IgD-negative memory B cell (primary cell): ENCODE measurements at regions not wholly inside any gene's neighbourhood (a gene's known extent, or its start where the extent isn't known, plus 50 kb on each side); places are given as distances from the start of the nearest gene placed in this dataset.
"Not testable (repeated sequence)": the region's sequence is repeated elsewhere in the genome, so short reads cannot be mapped to it uniquely, and the experiment has no call there.

Experiments
- H3K27ac Mint-ChIP-seq, 3 donors: one replicate each; pipeline ENCODE4 v1.8.0; 2020 to 2022; ENCODE audit warnings: mild to moderate bottlenecking in 3 of 3, mixed read lengths in 3 of 3, moderate library complexity in 1 of 3
- H3K27me3 Mint-ChIP-seq: one replicate; pipeline ENCODE4 v1.8.0; 2021; ENCODE audit warnings: mixed read lengths
- H3K36me3 Mint-ChIP-seq: one replicate; pipeline ENCODE4 v1.8.0; 2020; ENCODE audit warnings: mild to moderate bottlenecking, mixed read lengths
- H3K4me1 Mint-ChIP-seq, 3 donors: one replicate each; pipeline ENCODE4 v1.8.0; 2020 to 2022; ENCODE audit warnings: mixed read lengths in 3 of 3, mild to moderate bottlenecking in 1 of 3
- H3K4me3 Mint-ChIP-seq, 4 donors: one replicate each; pipeline ENCODE4 v1.8.0; 2020 to 2022; ENCODE audit warnings: mild to moderate bottlenecking in 4 of 4, mixed read lengths in 4 of 4, moderate library complexity in 3 of 4
- H3K9me3 Mint-ChIP-seq, 3 donors: one replicate each; pipeline ENCODE4 v1.8.0; 2020 to 2021; ENCODE audit warnings: mixed read lengths in 3 of 3, mild to moderate bottlenecking in 1 of 3

GRCh38 chr1:120941066-120941465 lies 51.5 kb downstream of the PPIAL4A start:
- peak overlapping the region in 2 of 3 donors; percentile 92 to 99 for H3K27ac Mint-ChIP-seq
- peaks cover 5 to 15% (median 14%) of the 10 kb centered on the region in 3 donors for H3K4me1 Mint-ChIP-seq
- peak overlapping the region in 3 of 4 donors; percentile 17 to 44 (median 33) for H3K4me3 Mint-ChIP-seq
- H3K36me3 Mint-ChIP-seq, H3K27me3 Mint-ChIP-seq, H3K9me3 Mint-ChIP-seq: not testable (repeated sequence)

- Mint-ChIP-seq H3K27ac (peak overlapping the region; percentile 92 to 100 (median 99)), H3K4me3 (peak overlapping the region; percentile 79 to 98 (median 92)), H3K4me1 (peaks cover 5 to 15% (median 14%) of the 10 kb centered on the region in 3 donors)
- H3K27me3 Mint-ChIP-seq, H3K36me3 Mint-ChIP-seq, H3K9me3 Mint-ChIP-seq: not testable (repeated sequence)
These were observed 52.3 kb downstream of the PPIAL4A start for GRCh38 chr1:120941836-120942217.

GRCh38 chr1:120942218-120942944 lies 52.8 kb downstream of the PPIAL4A start:
- Mint-ChIP-seq H3K27ac (peak overlapping the region; percentile 92 to 100 (median 99)), H3K4me1 (peaks cover 5 to 15% (median 14%) of the 10 kb centered on the region in 3 donors), H3K4me3 (peak overlapping the region; percentile 79 to 98 (median 92))
- not testable (repeated sequence) for H3K36me3 Mint-ChIP-seq, H3K9me3 Mint-ChIP-seq, H3K27me3 Mint-ChIP-seq

GRCh38 chr1:120942945-120943319 lies 53.4 kb downstream of the PPIAL4A start:
- H3K27me3 Mint-ChIP-seq, H3K9me3 Mint-ChIP-seq, H3K36me3 Mint-ChIP-seq: not testable (repeated sequence)
- peaks cover 5 to 15% (median 12%) of the 10 kb centered on the region in 3 donors for H3K4me1 Mint-ChIP-seq
- H3K4me3 Mint-ChIP-seq, result peak overlapping the region in 1 of 4 donors; percentile 79
- H3K27ac Mint-ChIP-seq, result peak overlapping the region; percentile 92 to 100 (median 99)

GRCh38 chr1:120944691-120945090 lies 55.1 kb downstream of the PPIAL4A start:
- H3K9me3 Mint-ChIP-seq, H3K4me3 Mint-ChIP-seq, H3K36me3 Mint-ChIP-seq, H3K4me1 Mint-ChIP-seq, H3K27me3 Mint-ChIP-seq: not testable (repeated sequence)
- peak overlapping the region in 1 of 3 donors; percentile 11 for H3K27ac Mint-ChIP-seq

GRCh38 chr1:120945122-120945521 lies 55.6 kb downstream of the PPIAL4A start:
- H3K36me3 Mint-ChIP-seq, H3K9me3 Mint-ChIP-seq, H3K27me3 Mint-ChIP-seq, H3K27ac Mint-ChIP-seq, H3K4me1 Mint-ChIP-seq, H3K4me3 Mint-ChIP-seq: not testable (repeated sequence)

- H3K27me3 Mint-ChIP-seq, H3K4me3 Mint-ChIP-seq, H3K9me3 Mint-ChIP-seq, H3K4me1 Mint-ChIP-seq, H3K27ac Mint-ChIP-seq, H3K36me3 Mint-ChIP-seq: not testable (repeated sequence)
These were observed 57.5 kb downstream of the PPIAL4A start for GRCh38 chr1:120947114-120947513.

GRCh38 chr1:120949724-120950123 lies 60.2 kb downstream of the PPIAL4A start:
- not testable (repeated sequence) for H3K27ac Mint-ChIP-seq, H3K4me1 Mint-ChIP-seq, H3K9me3 Mint-ChIP-seq, H3K27me3 Mint-ChIP-seq, H3K4me3 Mint-ChIP-seq, H3K36me3 Mint-ChIP-seq

- not testable (repeated sequence) for H3K4me3 Mint-ChIP-seq, H3K4me1 Mint-ChIP-seq, H3K9me3 Mint-ChIP-seq, H3K27ac Mint-ChIP-seq, H3K36me3 Mint-ChIP-seq, H3K27me3 Mint-ChIP-seq
These were observed 61.1 kb downstream of the PPIAL4A start for GRCh38 chr1:120950633-120951032.

GRCh38 chr1:120951100-120951499 lies 61.5 kb downstream of the PPIAL4A start:
- H3K27ac Mint-ChIP-seq, H3K4me1 Mint-ChIP-seq, H3K27me3 Mint-ChIP-seq, H3K4me3 Mint-ChIP-seq, H3K36me3 Mint-ChIP-seq, H3K9me3 Mint-ChIP-seq: not testable (repeated sequence)

- not testable (repeated sequence) for H3K27ac Mint-ChIP-seq, H3K27me3 Mint-ChIP-seq, H3K36me3 Mint-ChIP-seq
These were observed 62.8 kb downstream of the PPIAL4A start for GRCh38 chr1:120952207-120952870.

GRCh38 chr1:120952871-120953265 lies 63.3 kb downstream of the PPIAL4A start:
- not testable (repeated sequence) for H3K4me1 Mint-ChIP-seq, H3K4me3 Mint-ChIP-seq, H3K27me3 Mint-ChIP-seq, H3K36me3 Mint-ChIP-seq, H3K9me3 Mint-ChIP-seq, H3K27ac Mint-ChIP-seq

More at GRCh38 chr1:120952207-120952870, 62.8 kb downstream of the PPIAL4A start:
- not testable (repeated sequence) for H3K4me1 Mint-ChIP-seq, H3K9me3 Mint-ChIP-seq, H3K4me3 Mint-ChIP-seq

- Mint-ChIP-seq H3K4me1 (no peaks in the 10 kb centered on the region), H3K36me3 (peaks cover 4% of the 10 kb centered on the region), H3K4me3 (no peak overlapping the region), H3K27ac (no peak overlapping the region), H3K9me3 (no peaks in the 10 kb centered on the region), H3K27me3 (no peaks in the 10 kb centered on the region)
These were observed 65.2 kb downstream of the PPIAL4A start for GRCh38 chr1:120954736-120955135.

GRCh38 chr1:120955961-120956360 lies 66.4 kb downstream of the PPIAL4A start:
- not testable (repeated sequence) for H3K4me1 Mint-ChIP-seq, H3K27me3 Mint-ChIP-seq, H3K9me3 Mint-ChIP-seq, H3K27ac Mint-ChIP-seq, H3K4me3 Mint-ChIP-seq, H3K36me3 Mint-ChIP-seq

- not testable (repeated sequence) for H3K36me3 Mint-ChIP-seq, H3K27me3 Mint-ChIP-seq, H3K27ac Mint-ChIP-seq, H3K4me3 Mint-ChIP-seq, H3K9me3 Mint-ChIP-seq, H3K4me1 Mint-ChIP-seq
These were observed 76.4 kb downstream of the PPIAL4A start for GRCh38 chr1:120966018-120966417.

- not testable (repeated sequence) for H3K27me3 Mint-ChIP-seq, H3K27ac Mint-ChIP-seq, H3K4me3 Mint-ChIP-seq, H3K9me3 Mint-ChIP-seq, H3K4me1 Mint-ChIP-seq, H3K36me3 Mint-ChIP-seq
These were observed 83.3 kb downstream of the PPIAL4A start for GRCh38 chr1:120972863-120973262.
